ENCODE measurements at regions not wholly inside any gene's neighbourhood (a gene's known extent, or its start where the extent isn't known, plus 50 kb on each side); places are given as distances from the start of the nearest gene placed in this dataset.

GRCh38 chr11:119916568-119916967, 187.6 kb upstream of the NECTIN1 start:
- FAIRE-seq (no peak), DNase-seq (ENCODE audit: low read depth, low spot score) (no peak), ATAC-seq (no peak)
- Histone ChIP-seq H3K4me1 (ENCODE audit: control insufficient read depth, insufficient read depth, low read length) (no peaks in the 10 kb centered on the region), H3K4me3 (no peak overlapping the region), H4K20me1 (ENCODE audit: control insufficient read depth, insufficient read depth) (no peaks in the 10 kb centered on the region; the same call in 1 of the 2 replicates), H2AFZ (ENCODE audit: control insufficient read depth, low read depth, low read length) (no peak overlapping the region), H3K27me3 (replicated peaks in 1 of 2; ENCODE audit: control insufficient read depth in 2 of 2, insufficient read depth in 2 of 2, low read length in 1 of 2) (no peaks in the 10 kb centered on the region; a peak in 3 of 4 replicates), H3K79me2 (ENCODE audit: control insufficient read depth, insufficient read depth, low read length) (no peaks in the 10 kb centered on the region), H3K36me3 (ENCODE audit: control insufficient read depth in 2 of 2, insufficient read depth in 2 of 2, low read length in 1 of 2) (no peaks in the 10 kb centered on the region), H3K27ac (ENCODE audit: control insufficient read depth, insufficient read depth) (no peak overlapping the region), H3K9me3 (replicated peaks; ENCODE audit: control insufficient read depth, insufficient read depth, low read length) (no peaks in the 10 kb centered on the region; the same call in 2 of the 3 replicates), H3K4me2 (ENCODE audit: control insufficient read depth, insufficient read depth) (no peak overlapping the region), H3K9ac (ENCODE audit: control insufficient read depth, insufficient read depth, low read length) (no peak overlapping the region)
- ChIA-PET SMC1A (ENCODE audit: uncharacterized antibody, unreplicated experiment) (no interaction called here), RAD21 (ENCODE audit: unreplicated experiment) (no interaction called here), POLR2A (no interaction called here), CTCF (no interaction called here)
- BruUV-seq (replicated peaks): no TSS peak
- intact Hi-C loops (cut with micrococcal nuclease; ENCODE audit: unreplicated experiment) (loop anchor here (10.0 kb wide), 1 partner anchor 62 kb away; no protein-coding TSS in a partner anchor), in situ Hi-C loops (cut with MboI) (no loop called here)
- TF ChIP-seq KLF5 (IDR thresholded peaks at IDR 0.05; ENCODE audit: partially characterized antibody) (no peak), ZNF217 (IDR thresholded peaks at IDR 0.05) (no peak), NFYB (IDR thresholded peaks at IDR 0.05; ENCODE audit: insufficient read depth, low read depth, low read length) (no peak), HDGF (IDR thresholded peaks at IDR 0.05) (no peak), CBX3 (IDR thresholded peaks at IDR 0.05; ENCODE audit: borderline replicate concordance, low read depth) (no peak), RFX5 (IDR thresholded peaks at IDR 0.05; ENCODE audit: low read depth, low read length) (no peak), SKIL (IDR thresholded peaks at IDR 0.05; ENCODE audit: low read depth, poor library complexity, severe bottlenecking) (no peak), CHD1 (IDR thresholded peaks at IDR 0.05; ENCODE audit: low read depth, low read length) (no peak), BMI1 (IDR thresholded peaks at IDR 0.05; ENCODE audit: borderline replicate concordance) (no peak), PAX5 (IDR thresholded peaks at IDR 0.05; ENCODE audit: borderline replicate concordance, low read depth, low read length) (no peak), MEF2B (IDR thresholded peaks at IDR 0.05; ENCODE audit: partially characterized antibody, poor library complexity, severe bottlenecking) (no peak), ZNF622 (IDR thresholded peaks at IDR 0.05) (no peak), USF2 (IDR thresholded peaks at IDR 0.05; ENCODE audit: borderline replicate concordance, low read depth, low read length) (no peak), ATF2 (IDR thresholded peaks at IDR 0.05; ENCODE audit: low read length) (no peak)
- WGBS (ENCODE audit: insufficient coverage, insufficient replicate concordance, low lambda C conversion rate, missing lambda C conversion rate): 0% methylated on average over 2 of the region's 2 CpGs
